Tibial nerve (tissue), 4 donors: ENCODE measurements at regions not wholly inside any gene's neighbourhood (a gene's known extent, or its start where the extent isn't known, plus 50 kb on each side); places are given as distances from the start of the nearest gene placed in this dataset.

ENCODE experiments used
- EP300 ChIP-seq, 2 donors: sonication (generic); formaldehyde crosslinking; IDR thresholded peaks; one replicate each; pipeline ENCODE4 v1.6.1; 2017; ENCODE audit warnings: antibody characterized with exemption in 2 of 2, mild to moderate bottlenecking in 1 of 2
- TF ChIP-seq, protein P1 (sequence below), 5 experiments: fragments of 200-600 bp in 3 of 5; fragments of 450-650 bp in 2 of 5; sonication (generic) in 3 of 5; IDR thresholded peaks; one replicate each; pipeline ENCODE4 v1.5.1; 2016 to 2019; ENCODE audit warnings: antibody characterized with exemption in 5 of 5, mild to moderate bottlenecking in 3 of 5, moderate library complexity in 2 of 5

DNA sequence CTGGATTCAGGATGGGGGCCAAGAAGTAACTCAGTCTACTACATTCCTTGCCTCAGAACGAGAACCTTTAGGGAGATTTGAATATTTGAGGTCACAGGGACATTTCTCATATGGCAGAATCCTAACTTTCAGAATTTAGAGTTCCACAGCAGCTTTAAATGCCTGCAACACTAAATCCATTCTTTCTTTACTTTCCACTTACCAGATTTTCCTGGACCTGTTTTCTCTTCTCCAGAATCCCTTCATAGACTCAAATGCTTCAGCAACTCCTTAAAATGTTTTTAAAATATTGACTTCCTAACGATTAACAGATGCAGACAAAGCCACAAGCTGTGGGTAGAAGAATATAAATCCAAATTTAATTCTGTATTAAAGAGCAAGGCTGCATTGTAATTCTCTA, 63.1 kb downstream of the PRSS23 start:
- no peak for TF ChIP-seq EP300 (IDR thresholded peaks at IDR 0.05)
- TF ChIP-seq, protein P1, sequence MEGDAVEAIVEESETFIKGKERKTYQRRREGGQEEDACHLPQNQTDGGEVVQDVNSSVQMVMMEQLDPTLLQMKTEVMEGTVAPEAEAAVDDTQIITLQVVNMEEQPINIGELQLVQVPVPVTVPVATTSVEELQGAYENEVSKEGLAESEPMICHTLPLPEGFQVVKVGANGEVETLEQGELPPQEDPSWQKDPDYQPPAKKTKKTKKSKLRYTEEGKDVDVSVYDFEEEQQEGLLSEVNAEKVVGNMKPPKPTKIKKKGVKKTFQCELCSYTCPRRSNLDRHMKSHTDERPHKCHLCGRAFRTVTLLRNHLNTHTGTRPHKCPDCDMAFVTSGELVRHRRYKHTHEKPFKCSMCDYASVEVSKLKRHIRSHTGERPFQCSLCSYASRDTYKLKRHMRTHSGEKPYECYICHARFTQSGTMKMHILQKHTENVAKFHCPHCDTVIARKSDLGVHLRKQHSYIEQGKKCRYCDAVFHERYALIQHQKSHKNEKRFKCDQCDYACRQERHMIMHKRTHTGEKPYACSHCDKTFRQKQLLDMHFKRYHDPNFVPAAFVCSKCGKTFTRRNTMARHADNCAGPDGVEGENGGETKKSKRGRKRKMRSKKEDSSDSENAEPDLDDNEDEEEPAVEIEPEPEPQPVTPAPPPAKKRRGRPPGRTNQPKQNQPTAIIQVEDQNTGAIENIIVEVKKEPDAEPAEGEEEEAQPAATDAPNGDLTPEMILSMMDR (IDR thresholded peaks at IDR 0.05) = no peak
